Activated T-cell treated with anti-CD3 and anti-CD28 coated beads, Interleukin-2, amount 50 U/mL, for 4 hours (primary cell): ENCODE measurements at regions not wholly inside any gene's neighbourhood (a gene's known extent, or its start where the extent isn't known, plus 50 kb on each side); places are given as distances from the start of the nearest gene placed in this dataset.
A peak's percentile ranks its signal among the peaks of the same experiment; 100 is the strongest.

Experiments
- ATAC-seq, 2 donors: fragments of 200-7000 bp; cut with Tn5 transposase; one replicate each; pipeline ENCODE4 v1.10.0; 2021
- DNase-seq: peaks from one replicate; pipeline ENCODE4 v3.0.0-alpha.2; 2020
- H3K27me3 Mint-ChIP-seq: one replicate; pipeline ENCODE4 v1.8.0; 2021; ENCODE audit warnings: low read depth, mixed read lengths
- H3K36me3 Mint-ChIP-seq: one replicate; pipeline ENCODE4 v1.8.0; 2022; ENCODE audit warnings: mixed read lengths; ENCODE audit not compliant: insufficient read depth
- H3K4me1 Mint-ChIP-seq: one replicate; pipeline ENCODE4 v1.8.0; 2021; ENCODE audit warnings: low read depth, mixed read lengths
- H3K4me3 Mint-ChIP-seq: one replicate; pipeline ENCODE4 v1.8.0; 2021; ENCODE audit warnings: mild to moderate bottlenecking, moderate library complexity, mixed read lengths
- H3K9me3 Mint-ChIP-seq: one replicate; pipeline ENCODE4 v1.8.0; 2021; ENCODE audit warnings: mixed read lengths

- no peaks in the 10 kb centered on the region for H3K9me3 Mint-ChIP-seq
- ATAC-seq, result no peak
- H3K4me3 Mint-ChIP-seq, result peak overlapping the region; percentile 76
- no peak for DNase-seq
- H3K27me3 Mint-ChIP-seq, result no peaks in the 10 kb centered on the region
- H3K36me3 Mint-ChIP-seq, result peaks cover 45% of the 10 kb centered on the region
- peaks cover 61% of the 10 kb centered on the region for H3K4me1 Mint-ChIP-seq
Observed at GRCh38 chrX:45761920-45762319, 561.2 kb upstream of the DIPK2B start.

DNA sequence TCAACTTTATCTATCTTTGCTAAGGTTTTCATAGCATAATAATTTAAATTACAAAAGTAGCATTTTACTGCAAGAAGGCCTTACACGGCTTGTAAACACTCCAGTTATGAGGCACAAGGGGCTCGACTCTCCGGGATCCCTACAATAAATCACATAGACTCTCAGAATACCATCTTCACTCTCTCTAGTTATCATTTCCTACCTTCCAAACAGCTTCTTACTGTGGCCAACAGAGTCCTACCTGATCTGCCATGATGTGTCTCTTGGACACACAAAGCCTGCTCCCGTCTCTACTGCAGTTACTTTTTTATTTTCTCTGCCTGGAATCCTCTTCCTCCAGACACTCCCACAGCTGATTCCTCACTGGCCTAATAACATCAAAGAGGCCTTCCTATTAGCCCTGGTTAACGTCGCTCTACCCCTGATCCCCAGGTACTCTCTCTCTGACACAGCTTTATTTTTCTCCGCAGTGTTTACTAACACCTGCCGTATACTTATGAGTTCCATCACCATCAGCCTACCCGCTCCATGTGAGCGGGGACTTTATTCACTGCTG, 559.6 kb upstream of the DIPK2B start:
- DNase-seq, result no peak

DNA sequence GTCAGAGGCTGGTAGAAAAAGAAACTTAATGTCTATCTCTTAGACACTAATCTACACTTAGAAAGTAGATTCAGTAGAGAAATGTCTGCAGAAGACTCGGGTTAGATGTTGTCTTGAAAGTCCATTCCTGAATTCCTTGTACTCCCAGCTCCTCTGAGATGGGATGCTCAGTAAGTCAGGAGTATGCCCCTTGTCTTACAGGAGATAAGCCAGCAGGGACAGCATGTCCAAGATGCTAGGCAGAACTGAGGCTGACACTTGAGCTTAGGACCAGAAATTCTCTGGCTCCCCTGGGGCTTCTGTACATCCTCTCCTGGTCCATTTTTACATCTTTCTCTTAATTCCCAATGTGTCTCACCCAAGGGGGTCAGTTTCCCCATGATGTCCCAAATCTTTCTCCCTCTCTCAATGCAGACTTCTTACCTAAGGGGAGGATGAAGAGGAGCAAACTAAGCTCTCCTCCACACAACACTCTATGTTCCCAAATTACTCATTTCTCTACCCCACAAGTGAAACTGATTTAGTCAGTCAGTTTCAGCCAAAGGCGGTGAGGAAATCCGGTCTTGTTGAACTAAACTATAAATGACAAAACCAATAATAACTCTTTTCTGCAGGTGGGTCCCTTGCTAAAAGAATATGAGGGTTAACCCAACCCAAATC, 558.2 kb upstream of the DIPK2B start:
- H3K4me3 Mint-ChIP-seq, result peak overlapping the region; percentile 77
- no peaks in the 10 kb centered on the region for H3K9me3 Mint-ChIP-seq
- peak; percentile 60 to 64 for ATAC-seq
- peaks cover 73% of the 10 kb centered on the region for H3K4me1 Mint-ChIP-seq
- DNase-seq, result no peak
- H3K36me3 Mint-ChIP-seq, result peaks cover 51% of the 10 kb centered on the region
- no peaks in the 10 kb centered on the region for H3K27me3 Mint-ChIP-seq

More for the DNA sequence above, 559.6 kb upstream of the DIPK2B start:
- peak overlapping the region; percentile 77 for H3K4me3 Mint-ChIP-seq
- no peak for ATAC-seq
- peaks cover 54% of the 10 kb centered on the region for H3K36me3 Mint-ChIP-seq
- H3K4me1 Mint-ChIP-seq, result peaks cover 75% of the 10 kb centered on the region
- no peaks in the 10 kb centered on the region for H3K27me3 Mint-ChIP-seq
- no peaks in the 10 kb centered on the region for H3K9me3 Mint-ChIP-seq

DNA sequence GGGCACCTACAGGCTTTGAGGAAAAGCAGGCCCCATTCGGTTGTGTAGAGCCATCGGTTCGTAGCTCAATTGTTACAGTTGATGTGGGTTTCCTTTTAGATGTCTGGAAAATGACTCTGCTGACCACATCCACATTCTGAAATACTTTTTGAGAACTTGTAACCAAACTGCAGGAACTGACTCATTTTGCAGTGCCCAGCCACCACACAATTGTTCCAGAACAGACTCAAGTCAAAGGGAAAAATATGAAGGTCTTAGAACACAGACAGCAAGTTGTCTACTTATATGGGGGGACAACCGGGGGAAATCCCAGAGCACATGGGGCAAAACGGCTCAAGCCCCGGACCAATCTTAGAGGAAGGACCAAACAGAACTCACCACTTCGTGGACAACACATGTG, 557.6 kb upstream of the DIPK2B start:
- Mint-ChIP-seq H3K4me3 (peak overlapping the region; percentile 77), H3K4me1 (peaks cover 69% of the 10 kb centered on the region), H3K36me3 (peaks cover 49% of the 10 kb centered on the region), H3K27me3 (no peaks in the 10 kb centered on the region), H3K9me3 (no peaks in the 10 kb centered on the region)
- DNase-seq (peak; percentile 30), ATAC-seq (peak; percentile 54 to 55)

- Mint-ChIP-seq H3K9me3 (no peaks in the 10 kb centered on the region), H3K27me3 (no peaks in the 10 kb centered on the region), H3K4me1 (peaks cover 58% of the 10 kb centered on the region), H3K36me3 (peaks cover 46% of the 10 kb centered on the region), H3K4me3 (peak overlapping the region; percentile 77)
- no peak for DNase-seq
- no peak for ATAC-seq
Observed at GRCh38 chrX:45757272-45757671, 556.6 kb upstream of the DIPK2B start.

GRCh38 chrX:45756557-45756956, 555.9 kb upstream of the DIPK2B start:
- Mint-ChIP-seq H3K36me3 (peaks cover 40% of the 10 kb centered on the region), H3K9me3 (no peaks in the 10 kb centered on the region), H3K4me3 (peak overlapping the region; percentile 77), H3K4me1 (peaks cover 51% of the 10 kb centered on the region), H3K27me3 (no peaks in the 10 kb centered on the region)
- DNase-seq (no peak), ATAC-seq (no peak)

- ATAC-seq, result no peak
- Mint-ChIP-seq H3K4me3 (peak overlapping the region; percentile 35), H3K36me3 (peaks cover 36% of the 10 kb centered on the region), H3K4me1 (peaks cover 47% of the 10 kb centered on the region), H3K9me3 (no peaks in the 10 kb centered on the region), H3K27me3 (no peaks in the 10 kb centered on the region)
- no peak for DNase-seq
Observed at GRCh38 chrX:45755703-45756102, 555.0 kb upstream of the DIPK2B start.

GRCh38 chrX:45751156-45751555, 550.5 kb upstream of the DIPK2B start:
- Mint-ChIP-seq H3K4me3 (no peak overlapping the region), H3K36me3 (peaks cover 33% of the 10 kb centered on the region), H3K9me3 (no peaks in the 10 kb centered on the region), H3K27me3 (no peaks in the 10 kb centered on the region), H3K4me1 (peaks cover 37% of the 10 kb centered on the region)
- DNase-seq, result no peak
- ATAC-seq, result no peak

DNA sequence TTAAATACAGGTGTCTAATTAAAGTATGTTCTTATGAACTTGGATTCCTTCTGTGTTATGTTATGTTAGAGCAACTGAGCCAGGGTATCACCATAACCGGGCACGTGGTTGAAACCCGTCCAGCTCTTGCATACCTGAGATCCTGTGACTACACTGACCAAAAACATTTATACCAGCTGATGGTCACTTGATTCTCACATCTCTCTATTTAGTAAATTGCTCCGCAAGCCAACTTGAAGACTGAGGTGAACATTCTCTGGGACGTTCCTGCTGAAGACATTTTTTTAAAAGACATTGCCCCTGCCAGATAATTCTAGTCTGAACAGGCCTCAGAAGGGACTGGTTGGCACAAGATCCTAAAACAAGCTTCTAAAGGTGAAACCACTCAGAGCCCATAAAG, 550.0 kb upstream of the DIPK2B start:
- DNase-seq (no peak), ATAC-seq (no peak)
- H3K36me3 Mint-ChIP-seq, result peaks cover 34% of the 10 kb centered on the region
- H3K9me3 Mint-ChIP-seq, result no peaks in the 10 kb centered on the region
- H3K4me1 Mint-ChIP-seq, result peaks cover 34% of the 10 kb centered on the region
- no peak overlapping the region for H3K4me3 Mint-ChIP-seq
- H3K27me3 Mint-ChIP-seq, result no peaks in the 10 kb centered on the region

DNA sequence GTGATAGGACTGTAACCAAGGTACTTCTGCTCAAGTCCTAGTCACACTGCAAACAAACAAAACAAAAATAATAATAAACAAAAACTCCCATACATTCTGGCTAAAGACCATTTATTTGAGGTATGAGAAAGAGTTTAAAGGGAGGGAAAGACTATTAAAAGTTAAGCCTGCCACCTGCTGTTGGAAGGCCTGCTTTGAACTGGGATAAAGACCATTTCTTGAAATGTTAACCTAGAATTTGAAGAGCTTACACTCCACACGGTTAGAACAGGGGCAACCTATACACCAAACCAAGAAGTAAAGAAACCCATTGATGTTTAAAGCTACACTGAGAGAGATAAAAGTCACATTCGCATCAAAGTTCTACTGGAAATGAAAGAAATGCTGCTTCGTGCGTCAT, 548.7 kb upstream of the DIPK2B start:
- DNase-seq (no peak), ATAC-seq (no peak)
- Mint-ChIP-seq H3K4me3 (no peak overlapping the region), H3K4me1 (peaks cover 33% of the 10 kb centered on the region), H3K9me3 (no peaks in the 10 kb centered on the region), H3K27me3 (no peaks in the 10 kb centered on the region), H3K36me3 (peaks cover 36% of the 10 kb centered on the region)

DNA sequence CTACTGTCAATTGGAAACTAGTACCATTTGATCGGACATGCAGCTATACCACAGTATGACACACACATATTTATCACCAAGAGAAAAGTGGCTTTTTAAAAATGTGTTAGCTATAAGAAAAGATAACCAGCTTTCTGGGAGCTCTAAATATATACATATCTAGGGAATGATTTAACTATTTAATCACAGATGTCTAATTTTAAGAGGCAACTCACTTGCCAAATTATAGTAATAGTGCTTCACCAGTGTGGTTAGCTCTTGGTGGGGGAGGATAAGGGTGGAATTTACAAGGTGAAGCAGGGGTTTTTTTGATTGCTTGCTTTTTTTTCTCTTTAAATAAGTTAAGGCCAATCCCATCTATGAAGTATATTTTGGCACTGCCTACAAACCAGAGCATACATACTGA, 547.7 kb upstream of the DIPK2B start:
- Mint-ChIP-seq H3K4me3 (peak overlapping the region; percentile 8), H3K27me3 (no peaks in the 10 kb centered on the region), H3K36me3 (peaks cover 38% of the 10 kb centered on the region), H3K4me1 (peaks cover 35% of the 10 kb centered on the region), H3K9me3 (no peaks in the 10 kb centered on the region)
- ATAC-seq, result no peak
- DNase-seq, result no peak

GRCh38 chrX:45747905-45748304, 547.2 kb upstream of the DIPK2B start:
- no peak for ATAC-seq

DNA sequence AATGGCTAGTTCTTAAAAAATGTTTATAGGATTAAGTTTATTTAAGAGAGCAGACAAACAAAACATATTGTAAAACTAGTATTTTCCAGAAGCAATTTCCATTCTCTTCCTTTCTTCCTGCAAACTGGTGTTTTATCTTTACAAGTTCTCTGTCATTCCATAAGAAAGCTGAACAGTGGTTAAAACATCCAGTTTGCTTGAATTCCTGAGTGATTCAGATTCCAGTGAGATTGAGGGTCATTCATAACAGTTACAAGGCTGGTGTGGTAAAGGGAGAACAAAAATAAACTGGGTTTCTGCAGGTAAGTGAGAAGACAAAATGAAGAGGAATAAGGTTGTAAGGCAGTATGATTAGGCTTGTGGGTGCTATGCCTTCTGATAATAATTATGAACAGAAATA, 544.8 kb upstream of the DIPK2B start:
- Mint-ChIP-seq H3K36me3 (peaks cover 35% of the 10 kb centered on the region), H3K4me1 (peaks cover 32% of the 10 kb centered on the region), H3K27me3 (no peaks in the 10 kb centered on the region), H3K9me3 (no peaks in the 10 kb centered on the region), H3K4me3 (no peak overlapping the region)
- ATAC-seq (no peak), DNase-seq (no peak)

More at GRCh38 chrX:45747905-45748304, 547.2 kb upstream of the DIPK2B start:
- H3K27me3 Mint-ChIP-seq, result no peaks in the 10 kb centered on the region
- no peaks in the 10 kb centered on the region for H3K9me3 Mint-ChIP-seq
- H3K4me3 Mint-ChIP-seq, result no peak overlapping the region
- no peak for DNase-seq
- peaks cover 38% of the 10 kb centered on the region for H3K36me3 Mint-ChIP-seq
- peaks cover 35% of the 10 kb centered on the region for H3K4me1 Mint-ChIP-seq

DNA sequence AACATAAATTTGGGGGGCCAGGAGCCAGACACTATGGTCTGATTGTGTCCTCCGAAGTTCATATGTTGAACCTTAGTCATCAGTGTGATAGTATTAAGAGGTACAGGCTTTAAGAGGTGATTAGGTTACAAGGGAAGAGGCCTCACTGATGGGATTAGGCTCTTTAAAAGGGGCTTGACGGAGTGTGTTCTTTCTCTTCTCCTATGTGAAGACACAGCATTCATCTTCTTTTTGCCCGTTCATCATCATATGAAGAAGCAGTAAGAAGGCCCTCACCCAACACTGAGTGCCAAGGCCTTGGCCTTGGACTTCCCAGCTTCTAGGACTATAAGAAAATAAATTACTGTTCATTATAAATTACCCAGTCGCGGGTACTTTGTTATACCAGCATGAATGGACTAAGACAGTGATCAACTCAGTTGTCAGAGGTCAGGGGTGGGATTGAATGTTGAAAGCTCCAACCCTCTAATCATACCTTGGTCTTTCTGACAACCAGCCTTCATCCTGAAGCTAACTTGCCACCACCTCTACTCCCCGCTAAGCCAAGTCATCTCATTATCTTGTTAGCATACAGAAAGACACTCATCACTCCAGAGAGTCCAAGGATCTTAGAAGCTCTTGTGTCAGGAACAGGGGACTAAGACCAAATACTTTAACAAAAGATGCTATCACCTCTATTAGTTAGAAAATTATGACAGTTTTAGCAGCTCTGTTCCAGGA, 543.4 kb upstream of the DIPK2B start:
- H3K4me1 Mint-ChIP-seq, result peaks cover 19% of the 10 kb centered on the region
- peak; percentile 20 to 22 for ATAC-seq
- no peak overlapping the region for H3K4me3 Mint-ChIP-seq
- no peaks in the 10 kb centered on the region for H3K9me3 Mint-ChIP-seq
- H3K27me3 Mint-ChIP-seq, result no peaks in the 10 kb centered on the region
- DNase-seq, result no peak
- H3K36me3 Mint-ChIP-seq, result peaks cover 25% of the 10 kb centered on the region

- H3K36me3 Mint-ChIP-seq, result peaks cover 21% of the 10 kb centered on the region
- peak; percentile 17 for DNase-seq
- no peak overlapping the region for H3K4me3 Mint-ChIP-seq
- ATAC-seq, result peak; percentile 73 to 76
- no peaks in the 10 kb centered on the region for H3K27me3 Mint-ChIP-seq
- no peaks in the 10 kb centered on the region for H3K9me3 Mint-ChIP-seq
- peaks cover 13% of the 10 kb centered on the region for H3K4me1 Mint-ChIP-seq
Observed at GRCh38 chrX:45743081-45743533, 542.4 kb upstream of the DIPK2B start.
